CD8-positive, alpha-beta memory T cell (primary cell): ENCODE measurements at regions not wholly inside any gene's neighbourhood (a gene's known extent, or its start where the extent isn't known, plus 50 kb on each side); places are given as distances from the start of the nearest gene placed in this dataset.

ENCODE experiments used
- CTCF ChIA-PET: fragments of 350-600 bp; sonication (Branson Sonifier 250); formaldehyde crosslinking; loops from one replicate; lab custom pipeline; 2021; ENCODE audit warnings: antibody characterized with exemption; lab: Charles Lee
- POLR2A ChIA-PET: fragments of 350-600 bp; sonication (Branson Sonifier 250); formaldehyde crosslinking; loops from one replicate; lab custom pipeline; 2021; ENCODE audit warnings: antibody characterized with exemption; lab: Charles Lee
- DNase-seq, 5 donors: peaks; one replicate each; pipeline versions ENCODE4 v3.0.0 to v3.0.0-alpha.2; 2020 to 2022; ENCODE audit warnings: mixed read lengths in 1 of 5
- H3K27ac ChIP-seq: one replicate; pipeline ENCODE4 v1.7.0; 2013; ENCODE audit warnings: low read depth, mild to moderate bottlenecking, low read length, moderate library complexity
- H3K27me3 ChIP-seq: 2 replicates; pipeline ENCODE4 v1.7.0; 2013; ENCODE audit warnings: low read length, mild to moderate bottlenecking; ENCODE audit not compliant: insufficient read depth, poor library complexity, severe bottlenecking
- H3K36me3 ChIP-seq: 2 replicates; pipeline ENCODE4 v1.7.0; 2013; ENCODE audit warnings: mild to moderate bottlenecking, low read length, moderate library complexity; ENCODE audit not compliant: insufficient read depth
- H3K4me1 ChIP-seq: 2 replicates; pipeline ENCODE4 v1.7.0; 2013; ENCODE audit warnings: mild to moderate bottlenecking, low read length, moderate library complexity; ENCODE audit not compliant: insufficient read depth
- H3K4me3 ChIP-seq: 2 replicates; pipeline ENCODE4 v1.7.0; 2013; ENCODE audit warnings: mild to moderate bottlenecking, low read length
- H3K9me3 ChIP-seq: 2 replicates; pipeline ENCODE4 v1.7.0; 2013; ENCODE audit warnings: mild to moderate bottlenecking, low read length
- H3K27ac Mint-ChIP-seq, 8 donors: one replicate each; pipeline ENCODE4 v1.8.0; 2020 to 2021; ENCODE audit warnings: mixed read lengths in 8 of 8, mild to moderate bottlenecking in 6 of 8, inconsistent platforms in 3 of 8, moderate library complexity in 3 of 8
- H3K27me3 Mint-ChIP-seq, 2 donors: one replicate each; pipeline ENCODE4 v1.8.0; 2020 to 2021; ENCODE audit warnings: mixed read lengths in 2 of 2, mild to moderate bottlenecking in 1 of 2, moderate library complexity in 1 of 2
- H3K36me3 Mint-ChIP-seq, 3 donors: one replicate each; pipeline ENCODE4 v1.8.0; 2020 to 2021; ENCODE audit warnings: mixed read lengths in 3 of 3, inconsistent platforms in 1 of 3, mild to moderate bottlenecking in 1 of 3
- H3K4me1 Mint-ChIP-seq, 3 donors: one replicate each; pipeline ENCODE4 v1.8.0; 2020 to 2021; ENCODE audit warnings: mixed read lengths in 3 of 3, inconsistent platforms in 1 of 3, mild to moderate bottlenecking in 1 of 3
- H3K4me3 Mint-ChIP-seq, 7 donors: one replicate each; pipeline ENCODE4 v1.8.0; 2020 to 2021; ENCODE audit warnings: mixed read lengths in 7 of 7, mild to moderate bottlenecking in 6 of 7, moderate library complexity in 4 of 7, inconsistent platforms in 2 of 7
- H3K9me3 Mint-ChIP-seq, 5 donors: one replicate each; pipeline ENCODE4 v1.8.0; 2020 to 2022; ENCODE audit warnings: mixed read lengths in 5 of 5, mild to moderate bottlenecking in 3 of 5, moderate library complexity in 2 of 5, inconsistent platforms in 1 of 5

- Histone ChIP-seq H3K27me3 (no peaks in the 10 kb centered on the region), H3K9me3 (no peaks in the 10 kb centered on the region), H3K4me1 (no peaks in the 10 kb centered on the region), H3K4me3 (no peak overlapping the region), H3K36me3 (no peaks in the 10 kb centered on the region), H3K27ac (no peak overlapping the region)
- ChIA-PET CTCF (no interaction called here), POLR2A (no interaction called here)
- H3K27me3 Mint-ChIP-seq, result no peaks in the 10 kb centered on the region
- no peak overlapping the region for H3K4me3 Mint-ChIP-seq
- no peak for DNase-seq
- no peaks in the 10 kb centered on the region for H3K4me1 Mint-ChIP-seq
- H3K9me3 Mint-ChIP-seq, result peaks cover 0 to 14% (median 3%) of the 10 kb centered on the region in 5 donors
- H3K27ac Mint-ChIP-seq, result no peak overlapping the region
- H3K36me3 Mint-ChIP-seq, result no peaks in the 10 kb centered on the region
These were observed 213.7 kb upstream of the PLSCR5 start for GRCh38 chr3:146818866-146819265.

GRCh38 chr3:146818301-146818700, 213.2 kb upstream of the PLSCR5 start:
- Mint-ChIP-seq H3K9me3 (peaks cover 0 to 20% (median 3%) of the 10 kb centered on the region in 5 donors), H3K27ac (no peak overlapping the region), H3K27me3 (no peaks in the 10 kb centered on the region), H3K36me3 (no peaks in the 10 kb centered on the region), H3K4me3 (no peak overlapping the region), H3K4me1 (no peaks in the 10 kb centered on the region)
- ChIA-PET POLR2A (no interaction called here), CTCF (no interaction called here)
- Histone ChIP-seq H3K27me3 (no peaks in the 10 kb centered on the region), H3K4me1 (no peaks in the 10 kb centered on the region), H3K9me3 (no peaks in the 10 kb centered on the region), H3K4me3 (no peak overlapping the region), H3K36me3 (no peaks in the 10 kb centered on the region), H3K27ac (no peak overlapping the region)
- DNase-seq, result no peak

GRCh38 chr3:146817704-146818103, 212.6 kb upstream of the PLSCR5 start:
- Mint-ChIP-seq H3K27ac (no peak overlapping the region), H3K36me3 (no peaks in the 10 kb centered on the region), H3K27me3 (no peaks in the 10 kb centered on the region), H3K4me1 (no peaks in the 10 kb centered on the region), H3K4me3 (no peak overlapping the region), H3K9me3 (peaks cover 0 to 15% (median 3%) of the 10 kb centered on the region in 5 donors)
- no peaks in the 10 kb centered on the region for H3K9me3 ChIP-seq
- H3K27ac ChIP-seq, result no peak overlapping the region
- no peak for DNase-seq
- no peaks in the 10 kb centered on the region for H3K4me1 ChIP-seq
- no peaks in the 10 kb centered on the region for H3K27me3 ChIP-seq
- POLR2A ChIA-PET, result no interaction called here
- H3K4me3 ChIP-seq, result no peak overlapping the region
- H3K36me3 ChIP-seq, result no peaks in the 10 kb centered on the region
- CTCF ChIA-PET, result no interaction called here

GRCh38 chr3:146814601-146815315, 209.6 kb upstream of the PLSCR5 start:
- H3K27me3 Mint-ChIP-seq, result no peaks in the 10 kb centered on the region
- Histone ChIP-seq H3K4me1 (no peaks in the 10 kb centered on the region), H3K36me3 (no peaks in the 10 kb centered on the region), H3K27ac (no peak overlapping the region), H3K4me3 (no peak overlapping the region), H3K9me3 (no peaks in the 10 kb centered on the region), H3K27me3 (no peaks in the 10 kb centered on the region)
- peaks cover 0 to 6% (median 0%) of the 10 kb centered on the region in 5 donors for H3K9me3 Mint-ChIP-seq
- ChIA-PET POLR2A (no interaction called here), CTCF (no interaction called here)
- H3K36me3 Mint-ChIP-seq, result no peaks in the 10 kb centered on the region
- H3K4me3 Mint-ChIP-seq, result no peak overlapping the region
- no peak overlapping the region for H3K27ac Mint-ChIP-seq
- H3K4me1 Mint-ChIP-seq, result no peaks in the 10 kb centered on the region
- no peak for DNase-seq

GRCh38 chr3:146813496-146813895, 208.3 kb upstream of the PLSCR5 start:
- no peak for DNase-seq
- Mint-ChIP-seq H3K4me1 (no peaks in the 10 kb centered on the region), H3K36me3 (no peaks in the 10 kb centered on the region), H3K27ac (no peak overlapping the region), H3K4me3 (no peak overlapping the region), H3K9me3 (peaks cover 0 to 8% (median 0%) of the 10 kb centered on the region in 5 donors), H3K27me3 (no peaks in the 10 kb centered on the region)
- POLR2A ChIA-PET, result no interaction called here
- CTCF ChIA-PET, result no interaction called here
- Histone ChIP-seq H3K9me3 (no peaks in the 10 kb centered on the region), H3K4me3 (no peak overlapping the region), H3K36me3 (no peaks in the 10 kb centered on the region), H3K27me3 (no peaks in the 10 kb centered on the region), H3K27ac (no peak overlapping the region), H3K4me1 (no peaks in the 10 kb centered on the region)

GRCh38 chr3:146803745-146804144, 198.6 kb upstream of the PLSCR5 start:
- H3K27me3 ChIP-seq, result no peaks in the 10 kb centered on the region
- H3K4me3 Mint-ChIP-seq, result no peak overlapping the region
- peaks cover 2 to 7% (median 5%) of the 10 kb centered on the region in 5 donors for H3K9me3 Mint-ChIP-seq
- H3K4me1 Mint-ChIP-seq, result no peaks in the 10 kb centered on the region
- no peaks in the 10 kb centered on the region for H3K4me1 ChIP-seq
- no peaks in the 10 kb centered on the region for H3K36me3 ChIP-seq
- DNase-seq, result no peak
- no peak overlapping the region for H3K27ac Mint-ChIP-seq
- H3K27ac ChIP-seq, result no peak overlapping the region
- ChIA-PET POLR2A (no interaction called here), CTCF (no interaction called here)
- H3K4me3 ChIP-seq, result no peak overlapping the region
- no peaks in the 10 kb centered on the region for H3K9me3 ChIP-seq
- H3K27me3 Mint-ChIP-seq, result no peaks in the 10 kb centered on the region
- no peaks in the 10 kb centered on the region for H3K36me3 Mint-ChIP-seq

- H3K27ac ChIP-seq, result no peak overlapping the region
- Mint-ChIP-seq H3K4me3 (no peak overlapping the region), H3K36me3 (no peaks in the 10 kb centered on the region), H3K4me1 (no peaks in the 10 kb centered on the region), H3K27ac (no peak overlapping the region), H3K27me3 (no peaks in the 10 kb centered on the region), H3K9me3 (peaks cover 0 to 7% (median 2%) of the 10 kb centered on the region in 5 donors)
- no peak for DNase-seq
- ChIA-PET POLR2A (no interaction called here), CTCF (no interaction called here)
- H3K36me3 ChIP-seq, result no peaks in the 10 kb centered on the region
- no peak overlapping the region for H3K4me3 ChIP-seq
- no peaks in the 10 kb centered on the region for H3K9me3 ChIP-seq
- no peaks in the 10 kb centered on the region for H3K4me1 ChIP-seq
- H3K27me3 ChIP-seq, result no peaks in the 10 kb centered on the region
These were observed 196.3 kb upstream of the PLSCR5 start for GRCh38 chr3:146801492-146801891.

- Histone ChIP-seq H3K27me3 (no peaks in the 10 kb centered on the region), H3K4me3 (no peak overlapping the region), H3K36me3 (no peaks in the 10 kb centered on the region), H3K9me3 (no peaks in the 10 kb centered on the region), H3K4me1 (no peaks in the 10 kb centered on the region), H3K27ac (no peak overlapping the region)
- H3K36me3 Mint-ChIP-seq, result no peaks in the 10 kb centered on the region
- no peaks in the 10 kb centered on the region for H3K4me1 Mint-ChIP-seq
- H3K27ac Mint-ChIP-seq, result no peak overlapping the region
- no peaks in the 10 kb centered on the region for H3K27me3 Mint-ChIP-seq
- H3K4me3 Mint-ChIP-seq, result no peak overlapping the region
- ChIA-PET POLR2A (no interaction called here), CTCF (no interaction called here)
- no peak for DNase-seq
- peaks cover 0 to 4% (median 2%) of the 10 kb centered on the region in 5 donors for H3K9me3 Mint-ChIP-seq
These were observed 195.3 kb upstream of the PLSCR5 start for GRCh38 chr3:146800484-146800883.
